Uterus (tissue), 2 donors: ENCODE measurements at regions not wholly inside any gene's neighbourhood (a gene's known extent, or its start where the extent isn't known, plus 50 kb on each side); places are given as distances from the start of the nearest gene placed in this dataset.

Experiments
- CTCF ChIP-seq, 4 experiments: fragments of 200-600 bp in 2 of 4; fragments of 450-650 bp in 2 of 4; sonication (generic) in 2 of 4; IDR thresholded peaks; one replicate each; pipeline ENCODE4 v1.5.1; 2016 to 2019; ENCODE audit warnings: antibody characterized with exemption in 4 of 4, mild to moderate bottlenecking in 2 of 4, moderate library complexity in 1 of 4
- POLR2A ChIP-seq, 2 donors: fragments of 450-650 bp; IDR thresholded peaks; one replicate each; pipeline ENCODE4 v1.6.1; 2016; ENCODE audit warnings: antibody characterized with exemption in 2 of 2, mild to moderate bottlenecking in 1 of 2, moderate library complexity in 1 of 2

GRCh38 chr7:106444068-106444655, 159.4 kb upstream of the NAMPT start:
- TF ChIP-seq CTCF (IDR thresholded peaks at IDR 0.05) (no peak), POLR2A (IDR thresholded peaks at IDR 0.05) (no peak)
